ENCODE measurements at regions not wholly inside any gene's neighbourhood (a gene's known extent, or its start where the extent isn't known, plus 50 kb on each side); places are given as distances from the start of the nearest gene placed in this dataset.

- TF ChIP-seq, protein P1, sequence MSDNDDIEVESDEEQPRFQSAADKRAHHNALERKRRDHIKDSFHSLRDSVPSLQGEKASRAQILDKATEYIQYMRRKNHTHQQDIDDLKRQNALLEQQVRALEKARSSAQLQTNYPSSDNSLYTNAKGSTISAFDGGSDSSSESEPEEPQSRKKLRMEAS (IDR thresholded peaks at IDR 0.05): no peak
- TF ChIP-seq, protein P2, sequence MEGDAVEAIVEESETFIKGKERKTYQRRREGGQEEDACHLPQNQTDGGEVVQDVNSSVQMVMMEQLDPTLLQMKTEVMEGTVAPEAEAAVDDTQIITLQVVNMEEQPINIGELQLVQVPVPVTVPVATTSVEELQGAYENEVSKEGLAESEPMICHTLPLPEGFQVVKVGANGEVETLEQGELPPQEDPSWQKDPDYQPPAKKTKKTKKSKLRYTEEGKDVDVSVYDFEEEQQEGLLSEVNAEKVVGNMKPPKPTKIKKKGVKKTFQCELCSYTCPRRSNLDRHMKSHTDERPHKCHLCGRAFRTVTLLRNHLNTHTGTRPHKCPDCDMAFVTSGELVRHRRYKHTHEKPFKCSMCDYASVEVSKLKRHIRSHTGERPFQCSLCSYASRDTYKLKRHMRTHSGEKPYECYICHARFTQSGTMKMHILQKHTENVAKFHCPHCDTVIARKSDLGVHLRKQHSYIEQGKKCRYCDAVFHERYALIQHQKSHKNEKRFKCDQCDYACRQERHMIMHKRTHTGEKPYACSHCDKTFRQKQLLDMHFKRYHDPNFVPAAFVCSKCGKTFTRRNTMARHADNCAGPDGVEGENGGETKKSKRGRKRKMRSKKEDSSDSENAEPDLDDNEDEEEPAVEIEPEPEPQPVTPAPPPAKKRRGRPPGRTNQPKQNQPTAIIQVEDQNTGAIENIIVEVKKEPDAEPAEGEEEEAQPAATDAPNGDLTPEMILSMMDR (IDR thresholded peaks at IDR 0.05; ENCODE audit: low read depth, low read length, missing input control): no peak
- no peak for TF ChIP-seq GABPA (IDR thresholded peaks at IDR 0.05 in 1 of 2, conservative IDR thresholded peaks at IDR 0.05 in 1 of 2)
- TF ChIP-seq, protein P3, sequence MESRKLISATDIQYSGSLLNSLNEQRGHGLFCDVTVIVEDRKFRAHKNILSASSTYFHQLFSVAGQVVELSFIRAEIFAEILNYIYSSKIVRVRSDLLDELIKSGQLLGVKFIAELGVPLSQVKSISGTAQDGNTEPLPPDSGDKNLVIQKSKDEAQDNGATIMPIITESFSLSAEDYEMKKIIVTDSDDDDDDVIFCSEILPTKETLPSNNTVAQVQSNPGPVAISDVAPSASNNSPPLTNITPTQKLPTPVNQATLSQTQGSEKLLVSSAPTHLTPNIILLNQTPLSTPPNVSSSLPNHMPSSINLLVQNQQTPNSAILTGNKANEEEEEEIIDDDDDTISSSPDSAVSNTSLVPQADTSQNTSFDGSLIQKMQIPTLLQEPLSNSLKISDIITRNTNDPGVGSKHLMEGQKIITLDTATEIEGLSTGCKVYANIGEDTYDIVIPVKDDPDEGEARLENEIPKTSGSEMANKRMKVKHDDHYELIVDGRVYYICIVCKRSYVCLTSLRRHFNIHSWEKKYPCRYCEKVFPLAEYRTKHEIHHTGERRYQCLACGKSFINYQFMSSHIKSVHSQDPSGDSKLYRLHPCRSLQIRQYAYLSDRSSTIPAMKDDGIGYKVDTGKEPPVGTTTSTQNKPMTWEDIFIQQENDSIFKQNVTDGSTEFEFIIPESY (IDR thresholded peaks at IDR 0.05): no peak
- TF ChIP-seq REST (IDR thresholded peaks at IDR 0.05): no peak
- no peak for TF ChIP-seq FOXA1 (IDR thresholded peaks at IDR 0.05)
- TF ChIP-seq RAD21 (IDR thresholded peaks at IDR 0.05): no peak
- TF ChIP-seq JUND (IDR thresholded peaks at IDR 0.05): no peak
These were observed 657.2 kb downstream of the IRS1 start for GRCh38 chr2:226142463-226142862.

Data from liver (tissue), 3 donors.